Dermis blood vessel endothelial cell (primary cell): ENCODE measurements at regions not wholly inside any gene's neighbourhood (a gene's known extent, or its start where the extent isn't known, plus 50 kb on each side); places are given as distances from the start of the nearest gene placed in this dataset.
"Not testable (repeated sequence)": the region's sequence is repeated elsewhere in the genome, so short reads cannot be mapped to it uniquely, and the experiment has no call there.

Experiments
- DNase-seq: peaks from one replicate; pipeline ENCODE4 v3.0.0; 2010

GRCh38 chr18:40313030-40313642, 1641.9 kb upstream of the PIK3C3 start:
- DNase-seq, result no peak

- no peak for DNase-seq
Observed at GRCh38 chr18:40307627-40308026, 1647.4 kb upstream of the PIK3C3 start.

- DNase-seq, result no peak
Observed at GRCh38 chr18:40296717-40297413, 1658.2 kb upstream of the PIK3C3 start.

- peak; percentile 2 for DNase-seq
Observed at GRCh38 chr18:40292985-40293710, 1661.9 kb upstream of the PIK3C3 start.

GRCh38 chr18:40283560-40283959, 1671.5 kb upstream of the PIK3C3 start:
- DNase-seq, result no peak

GRCh38 chr18:40281356-40281755, 1673.7 kb upstream of the PIK3C3 start:
- not testable (repeated sequence) for DNase-seq

GRCh38 chr18:40274618-40275196, 1680.3 kb upstream of the PIK3C3 start:
- no peak for DNase-seq

GRCh38 chr18:40272630-40273231, 1682.3 kb upstream of the PIK3C3 start:
- DNase-seq, result no peak

GRCh38 chr18:40259115-40259835, 1695.8 kb upstream of the PIK3C3 start:
- DNase-seq, result no peak

GRCh38 chr18:40258311-40258710, 1696.7 kb upstream of the PIK3C3 start:
- DNase-seq, result no peak

- no peak for DNase-seq
Observed at GRCh38 chr18:40250236-40250635, 1704.8 kb upstream of the PIK3C3 start.

GRCh38 chr18:40249390-40250080, 1705.5 kb upstream of the PIK3C3 start:
- no peak for DNase-seq

GRCh38 chr18:40245612-40246011, 1709.4 kb upstream of the PIK3C3 start:
- DNase-seq, result not testable (repeated sequence)

- DNase-seq, result no peak
Observed at GRCh38 chr18:40243607-40244006, 1711.4 kb upstream of the PIK3C3 start.

- DNase-seq, result no peak
Observed at GRCh38 chr18:40235836-40236235, 1719.2 kb upstream of the PIK3C3 start.

- no peak for DNase-seq
Observed at GRCh38 chr18:40235323-40235722, 1719.7 kb upstream of the PIK3C3 start.

- no peak for DNase-seq
Observed at GRCh38 chr18:40233931-40234616, 1721.0 kb upstream of the PIK3C3 start.

- DNase-seq, result no peak
Observed at GRCh38 chr18:40222776-40223175, 1732.3 kb upstream of the PIK3C3 start.

GRCh38 chr18:40216856-40217255, 1738.2 kb upstream of the PIK3C3 start:
- DNase-seq, result no peak

GRCh38 chr18:40215979-40216378, 1739.1 kb upstream of the PIK3C3 start:
- no peak for DNase-seq

- DNase-seq, result no peak
Observed at GRCh38 chr18:40210696-40211095, 1744.3 kb upstream of the PIK3C3 start.
